H9 (cell line): ENCODE measurements at regions not wholly inside any gene's neighbourhood (a gene's known extent, or its start where the extent isn't known, plus 50 kb on each side); places are given as distances from the start of the nearest gene placed in this dataset.

Experiments
- DNase-seq: peaks from one replicate; pipeline ENCODE4 v3.0.0-alpha.2; 2017
- H2AFZ ChIP-seq: one replicate; pipeline ENCODE4 v1.6.1; 2013; ENCODE audit warnings: mild to moderate bottlenecking, low read length, control low read depth, moderate library complexity
- H2AK5ac ChIP-seq: 2 replicates; pipeline ENCODE4 v1.6.1; 2013; ENCODE audit warnings: low read length, control low read depth, mixed read lengths; ENCODE audit not compliant: insufficient read length
- H2BK120ac ChIP-seq: one replicate; pipeline ENCODE4 v1.6.1; 2013; ENCODE audit warnings: low read depth, mild to moderate bottlenecking, low read length, control low read depth, inconsistent platforms; ENCODE audit not compliant: poor library complexity, severe bottlenecking
- H2BK12ac ChIP-seq: 2 replicates; pipeline ENCODE4 v1.6.1; 2013; ENCODE audit warnings: low read length, control low read depth, mixed read lengths, low read depth; ENCODE audit not compliant: insufficient read length
- H2BK15ac ChIP-seq: 2 replicates; pipeline ENCODE4 v1.6.1; 2013; ENCODE audit warnings: low read depth, low read length, control low read depth
- H2BK20ac ChIP-seq: one replicate; pipeline ENCODE4 v1.6.1; 2013; ENCODE audit warnings: low read depth, mild to moderate bottlenecking, low read length, control low read depth, inconsistent platforms; ENCODE audit not compliant: poor library complexity, severe bottlenecking
- H2BK5ac ChIP-seq: 2 replicates; pipeline ENCODE4 v1.6.1; 2013; ENCODE audit warnings: low read length, control low read depth, mixed read lengths; ENCODE audit not compliant: insufficient read length
- H3K14ac ChIP-seq: 2 replicates; pipeline ENCODE4 v1.6.1; 2013; ENCODE audit warnings: low read length, control low read depth; ENCODE audit not compliant: insufficient read depth
- H3K18ac ChIP-seq: 2 replicates; pipeline ENCODE4 v1.6.1; 2013; ENCODE audit warnings: low read depth, mild to moderate bottlenecking, mixed read lengths, low read length, control low read depth; ENCODE audit not compliant: insufficient read length
- H3K23ac ChIP-seq: 2 replicates; pipeline ENCODE4 v1.6.1; 2013; ENCODE audit warnings: low read length, control low read depth, mixed read lengths, low read depth; ENCODE audit not compliant: insufficient read length
- H3K23me2 ChIP-seq: 2 replicates; pipeline ENCODE4 v1.6.1; 2013; ENCODE audit warnings: low read depth, mild to moderate bottlenecking, mixed read lengths, low read length, control low read depth; ENCODE audit not compliant: insufficient read length, poor library complexity, severe bottlenecking
- H3K27ac ChIP-seq: 2 replicates; pipeline ENCODE4 v1.5.1; 2013; ENCODE audit warnings: low read length, control low read depth, mixed read lengths, low read depth; ENCODE audit not compliant: insufficient read length
- H3K27me3 ChIP-seq: 2 replicates; pipeline ENCODE4 v1.6.1; 2013; ENCODE audit warnings: low read length, control low read depth, inconsistent platforms; ENCODE audit not compliant: insufficient read depth
- H3K4ac ChIP-seq: 2 replicates; pipeline ENCODE4 v1.6.1; 2013; ENCODE audit warnings: low read depth, mild to moderate bottlenecking, control low read depth, inconsistent platforms, low read length, moderate library complexity
- H3K4me1 ChIP-seq: 2 replicates; pipeline ENCODE4 v1.6.1; 2013; ENCODE audit warnings: low read length, control low read depth, inconsistent platforms; ENCODE audit not compliant: insufficient read depth
- H3K4me2 ChIP-seq: 2 replicates; pipeline ENCODE4 v1.6.1; 2013; ENCODE audit warnings: low read length, control low read depth, mixed read lengths; ENCODE audit not compliant: insufficient read length, insufficient read depth
- H3K56ac ChIP-seq: 2 replicates; pipeline ENCODE4 v1.6.1; 2013; ENCODE audit warnings: low read depth, mild to moderate bottlenecking, mixed read lengths, low read length, control low read depth; ENCODE audit not compliant: insufficient read length
- H3K79me1 ChIP-seq: 2 replicates; pipeline ENCODE4 v1.6.1; 2013; ENCODE audit warnings: low read depth, mild to moderate bottlenecking, moderate library complexity, low read length, control low read depth, inconsistent platforms; ENCODE audit not compliant: insufficient read depth, poor library complexity, severe bottlenecking
- H3K79me2 ChIP-seq: 2 replicates; pipeline ENCODE4 v1.6.1; 2013; ENCODE audit warnings: low read length, control low read depth, inconsistent platforms; ENCODE audit not compliant: insufficient read depth
- H3K9ac ChIP-seq: 2 replicates; pipeline ENCODE4 v1.6.1; 2013; ENCODE audit warnings: low read length, control low read depth, mixed read lengths; ENCODE audit not compliant: insufficient read length; ENCODE audit errors: extremely low read depth
- H3K9me3 ChIP-seq: one replicate; pipeline ENCODE4 v1.6.1; 2013; ENCODE audit warnings: low read depth, low read length, inconsistent platforms; ENCODE audit not compliant: control insufficient read depth
- H3T11ph ChIP-seq: one replicate; pipeline ENCODE4 v1.6.1; 2013; ENCODE audit warnings: mild to moderate bottlenecking, low read length, control low read depth, inconsistent platforms
- H4K20me1 ChIP-seq: one replicate; pipeline ENCODE4 v1.6.1; 2013; ENCODE audit not compliant: control insufficient read depth, insufficient read length, insufficient read depth
- H4K5ac ChIP-seq: 2 replicates; pipeline ENCODE4 v1.6.1; 2013; ENCODE audit warnings: low read depth, mild to moderate bottlenecking, mixed read lengths, low read length, control low read depth; ENCODE audit not compliant: insufficient read length
- H4K8ac ChIP-seq: replicated peaks from 2 replicates; pipeline ENCODE4 v1.6.1; 2013; ENCODE audit warnings: low read length, control low read depth, mixed read lengths, low read depth; ENCODE audit not compliant: insufficient read length
- H4K91ac ChIP-seq: 2 replicates; pipeline ENCODE4 v1.6.1; 2013; ENCODE audit warnings: low read depth, mild to moderate bottlenecking, moderate library complexity, mixed read lengths, low read length, control low read depth; ENCODE audit not compliant: insufficient read length
- H3K27ac Mint-ChIP-seq, 3 experiments: 2 replicates in 2 of 3; 3 replicates in 1 of 3; pipeline ENCODE4 v1.8.0; 2020 to 2021; ENCODE audit warnings: mixed read lengths in 3 of 3, mild to moderate bottlenecking in 1 of 3, moderate library complexity in 1 of 3
- H3K27me3 Mint-ChIP-seq: 2 replicates; pipeline ENCODE4 v1.8.0; 2021; ENCODE audit warnings: low read depth, mild to moderate bottlenecking, moderate library complexity, mixed read lengths
- H3K36me3 Mint-ChIP-seq, 3 experiments: 2 replicates in 2 of 3; 3 replicates in 1 of 3; pipeline ENCODE4 v1.8.0; 2020 to 2021; ENCODE audit warnings: low read depth in 3 of 3, mixed read lengths in 3 of 3; ENCODE audit not compliant: insufficient read depth in 1 of 3
- H3K4me1 Mint-ChIP-seq, 2 experiments: 2 replicates each; pipeline ENCODE4 v1.8.0; 2020; ENCODE audit warnings: mixed read lengths in 2 of 2
- H3K4me3 Mint-ChIP-seq, 2 experiments: 2 replicates in 1 of 2; 3 replicates in 1 of 2; pipeline ENCODE4 v1.8.0; 2020 to 2021; ENCODE audit warnings: mild to moderate bottlenecking in 2 of 2, mixed read lengths in 2 of 2, moderate library complexity in 1 of 2
- H3K9me3 Mint-ChIP-seq, 2 experiments: 2 replicates in 1 of 2; 3 replicates in 1 of 2; pipeline ENCODE4 v1.8.0; 2020; ENCODE audit warnings: mild to moderate bottlenecking in 2 of 2, mixed read lengths in 2 of 2, moderate library complexity in 1 of 2
- WGBS: extraction: QIAGEN DNeasy Blood & Tissue Kit; methylation state at CpG from one replicate; pipeline ENCODE4 v1.1.7; 2013; ENCODE audit warnings: missing lambda C conversion rate, low lambda C conversion rate, mixed read lengths; ENCODE audit not compliant: insufficient read length; ENCODE audit errors: extremely low coverage; 5-methylcytosine and 5-hydroxymethylcytosine counted together
- TF ChIP-seq, protein P1 (sequence below): fragments of 200-600 bp; sonication (generic); conservative IDR thresholded peaks from 3 replicates; pipeline ENCODE4 v1.8.0; 2021; ENCODE audit warnings: antibody characterized with exemption, mild to moderate bottlenecking

DNA sequence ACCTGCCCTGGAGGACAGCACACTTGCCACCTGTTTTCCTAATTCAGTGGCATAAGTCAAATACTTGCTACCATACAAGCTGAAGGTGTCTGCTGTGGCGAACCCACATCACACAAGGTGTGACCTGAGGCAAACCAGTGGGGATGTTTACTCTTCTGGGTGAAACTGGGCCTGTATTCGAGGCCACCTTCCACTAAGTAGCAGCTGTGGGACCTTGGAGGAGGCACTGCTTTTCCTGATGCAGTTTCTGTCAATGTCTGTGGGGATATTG is 927.4 kb downstream of the BRD1 start:
- Histone ChIP-seq H3K4me1 (no peaks in the 10 kb centered on the region), H2AFZ (no peak overlapping the region), H3K14ac (no peak overlapping the region), H3K4me2 (no peak overlapping the region), H2BK120ac (no peak overlapping the region), H2BK5ac (no peak overlapping the region), H2BK20ac (no peak overlapping the region), H3K56ac (no peak overlapping the region), H3K79me1 (no peaks in the 10 kb centered on the region), H3K23me2 (peaks cover 5% of the 10 kb centered on the region), H4K91ac (no peak overlapping the region), H3K23ac (no peak overlapping the region), H3K27me3 (no peaks in the 10 kb centered on the region), H2AK5ac (no peak overlapping the region), H3T11ph (no peak overlapping the region), H3K4ac (no peak overlapping the region), H4K8ac (no peak overlapping the region), H2BK15ac (no peak overlapping the region), H4K5ac (no peak overlapping the region), H3K9me3 (no peaks in the 10 kb centered on the region), H2BK12ac (no peak overlapping the region), H3K18ac (no peak overlapping the region), H4K20me1 (no peaks in the 10 kb centered on the region), H3K79me2 (no peaks in the 10 kb centered on the region), H3K27ac (no peak overlapping the region), H3K9ac (no peak overlapping the region)
- H3K27ac Mint-ChIP-seq: no peak overlapping the region
- H3K4me3 Mint-ChIP-seq: no peak overlapping the region
- H3K9me3 Mint-ChIP-seq: no peaks in the 10 kb centered on the region
- DNase-seq: no peak
- no CpG with 5 or more reads among the region's 2 CpGs for WGBS
- H3K4me1 Mint-ChIP-seq: no peaks in the 10 kb centered on the region
- TF ChIP-seq, protein P1, sequence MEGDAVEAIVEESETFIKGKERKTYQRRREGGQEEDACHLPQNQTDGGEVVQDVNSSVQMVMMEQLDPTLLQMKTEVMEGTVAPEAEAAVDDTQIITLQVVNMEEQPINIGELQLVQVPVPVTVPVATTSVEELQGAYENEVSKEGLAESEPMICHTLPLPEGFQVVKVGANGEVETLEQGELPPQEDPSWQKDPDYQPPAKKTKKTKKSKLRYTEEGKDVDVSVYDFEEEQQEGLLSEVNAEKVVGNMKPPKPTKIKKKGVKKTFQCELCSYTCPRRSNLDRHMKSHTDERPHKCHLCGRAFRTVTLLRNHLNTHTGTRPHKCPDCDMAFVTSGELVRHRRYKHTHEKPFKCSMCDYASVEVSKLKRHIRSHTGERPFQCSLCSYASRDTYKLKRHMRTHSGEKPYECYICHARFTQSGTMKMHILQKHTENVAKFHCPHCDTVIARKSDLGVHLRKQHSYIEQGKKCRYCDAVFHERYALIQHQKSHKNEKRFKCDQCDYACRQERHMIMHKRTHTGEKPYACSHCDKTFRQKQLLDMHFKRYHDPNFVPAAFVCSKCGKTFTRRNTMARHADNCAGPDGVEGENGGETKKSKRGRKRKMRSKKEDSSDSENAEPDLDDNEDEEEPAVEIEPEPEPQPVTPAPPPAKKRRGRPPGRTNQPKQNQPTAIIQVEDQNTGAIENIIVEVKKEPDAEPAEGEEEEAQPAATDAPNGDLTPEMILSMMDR: no peak
- H3K36me3 Mint-ChIP-seq: no peaks in the 10 kb centered on the region
- peaks cover 2% of the 10 kb centered on the region for H3K27me3 Mint-ChIP-seq
